GM20000 (cell line): ENCODE measurements at regions not wholly inside any gene's neighbourhood (a gene's known extent, or its start where the extent isn't known, plus 50 kb on each side); places are given as distances from the start of the nearest gene placed in this dataset.

Experiments used
- DNase-seq: peaks from one replicate; pipeline ENCODE4 v3.0.0; 2012; ENCODE audit warnings: low spot score
- TF ChIP-seq, protein P1 (sequence below): IDR thresholded peaks from 2 replicates; pipeline ENCODE4 v1.5.1; 2012; ENCODE audit warnings: mild to moderate bottlenecking, control low read depth; ENCODE audit errors: extremely low read depth, missing control alignments

DNA sequence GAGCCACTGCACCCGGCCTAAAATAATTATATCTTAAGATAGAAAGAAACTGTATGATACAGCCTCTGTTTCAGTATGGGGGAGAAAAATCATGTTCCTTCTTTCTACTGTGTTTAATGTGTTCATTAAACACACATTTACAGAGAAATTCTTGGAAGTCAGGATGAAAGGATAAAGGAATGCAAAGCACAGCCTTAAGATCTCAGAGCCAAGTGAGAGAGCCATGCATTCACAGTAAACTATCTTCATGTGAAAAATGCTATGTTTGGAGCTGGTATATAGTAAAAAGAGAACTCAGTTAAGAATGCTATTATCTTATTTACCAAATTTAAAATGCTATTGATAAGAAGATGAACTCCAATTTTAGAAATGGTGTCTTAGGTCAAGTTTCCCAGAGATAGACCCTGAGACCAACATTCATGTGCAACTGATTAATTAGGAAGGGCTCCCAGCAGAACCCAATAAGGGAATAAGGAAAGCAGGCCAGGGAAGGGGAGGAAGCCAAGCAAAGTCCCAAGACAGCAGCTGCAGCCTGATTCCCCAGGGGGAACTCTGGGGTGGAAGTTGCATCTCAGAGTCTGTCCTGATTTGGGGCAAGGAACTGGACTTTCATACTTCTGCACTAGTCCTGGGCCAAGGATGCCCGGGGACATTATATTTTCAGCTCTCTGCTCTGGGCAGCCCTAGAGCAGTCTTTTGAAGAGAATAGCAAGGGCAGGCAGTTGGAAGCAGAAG is 130.0 kb upstream of the ZNF648 start:
- no peak for DNase-seq
- TF ChIP-seq, protein P1, sequence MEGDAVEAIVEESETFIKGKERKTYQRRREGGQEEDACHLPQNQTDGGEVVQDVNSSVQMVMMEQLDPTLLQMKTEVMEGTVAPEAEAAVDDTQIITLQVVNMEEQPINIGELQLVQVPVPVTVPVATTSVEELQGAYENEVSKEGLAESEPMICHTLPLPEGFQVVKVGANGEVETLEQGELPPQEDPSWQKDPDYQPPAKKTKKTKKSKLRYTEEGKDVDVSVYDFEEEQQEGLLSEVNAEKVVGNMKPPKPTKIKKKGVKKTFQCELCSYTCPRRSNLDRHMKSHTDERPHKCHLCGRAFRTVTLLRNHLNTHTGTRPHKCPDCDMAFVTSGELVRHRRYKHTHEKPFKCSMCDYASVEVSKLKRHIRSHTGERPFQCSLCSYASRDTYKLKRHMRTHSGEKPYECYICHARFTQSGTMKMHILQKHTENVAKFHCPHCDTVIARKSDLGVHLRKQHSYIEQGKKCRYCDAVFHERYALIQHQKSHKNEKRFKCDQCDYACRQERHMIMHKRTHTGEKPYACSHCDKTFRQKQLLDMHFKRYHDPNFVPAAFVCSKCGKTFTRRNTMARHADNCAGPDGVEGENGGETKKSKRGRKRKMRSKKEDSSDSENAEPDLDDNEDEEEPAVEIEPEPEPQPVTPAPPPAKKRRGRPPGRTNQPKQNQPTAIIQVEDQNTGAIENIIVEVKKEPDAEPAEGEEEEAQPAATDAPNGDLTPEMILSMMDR = no peak

DNA sequence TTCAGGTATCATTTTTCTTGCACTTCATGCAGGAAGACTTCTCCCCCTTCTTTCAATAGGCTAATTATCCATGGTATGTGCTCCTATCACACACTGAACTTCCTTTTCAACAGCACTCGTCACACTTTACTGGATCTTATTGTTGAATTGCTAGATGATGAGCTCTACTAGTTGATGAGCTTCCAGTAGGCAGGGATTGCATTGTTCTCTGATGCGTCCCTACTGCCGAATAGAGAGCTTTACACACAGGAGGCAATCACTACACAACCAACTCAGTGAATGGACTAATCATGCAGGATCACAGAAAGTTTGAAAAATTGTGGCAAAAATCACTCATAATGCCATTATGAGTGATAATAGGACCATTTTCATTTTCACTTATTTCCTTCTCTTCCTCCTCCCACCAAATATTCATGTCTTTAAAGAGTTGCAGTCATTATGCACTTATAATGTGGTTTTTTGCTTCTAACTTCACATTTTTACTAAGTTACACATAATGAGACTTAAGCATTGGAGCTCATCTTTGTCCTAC is 128.1 kb upstream of the ZNF648 start:
- TF ChIP-seq, protein P1 = no peak

DNA sequence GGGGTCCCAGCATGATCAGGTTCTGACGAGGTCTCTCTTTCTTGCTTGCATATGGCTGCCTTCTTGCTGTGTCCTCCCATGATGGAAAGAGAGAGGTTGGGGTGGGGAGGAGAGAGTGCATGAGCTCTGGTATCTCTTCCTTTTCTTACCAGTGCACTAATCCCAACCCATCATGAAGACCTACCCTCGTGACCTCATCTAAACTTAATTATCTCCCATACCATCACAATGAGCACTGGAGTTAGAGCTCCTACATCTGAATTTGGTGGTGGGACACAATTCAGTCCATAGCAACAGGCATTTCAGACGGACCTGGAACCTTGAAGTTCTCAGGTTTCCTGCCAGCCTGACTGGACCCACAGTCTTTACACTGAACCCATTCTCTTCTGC is 125.2 kb upstream of the ZNF648 start:
- TF ChIP-seq, protein P1 = no peak
- no peak for DNase-seq

More for the DNA sequence above, 128.1 kb upstream of the ZNF648 start:
- DNase-seq = no peak

DNA sequence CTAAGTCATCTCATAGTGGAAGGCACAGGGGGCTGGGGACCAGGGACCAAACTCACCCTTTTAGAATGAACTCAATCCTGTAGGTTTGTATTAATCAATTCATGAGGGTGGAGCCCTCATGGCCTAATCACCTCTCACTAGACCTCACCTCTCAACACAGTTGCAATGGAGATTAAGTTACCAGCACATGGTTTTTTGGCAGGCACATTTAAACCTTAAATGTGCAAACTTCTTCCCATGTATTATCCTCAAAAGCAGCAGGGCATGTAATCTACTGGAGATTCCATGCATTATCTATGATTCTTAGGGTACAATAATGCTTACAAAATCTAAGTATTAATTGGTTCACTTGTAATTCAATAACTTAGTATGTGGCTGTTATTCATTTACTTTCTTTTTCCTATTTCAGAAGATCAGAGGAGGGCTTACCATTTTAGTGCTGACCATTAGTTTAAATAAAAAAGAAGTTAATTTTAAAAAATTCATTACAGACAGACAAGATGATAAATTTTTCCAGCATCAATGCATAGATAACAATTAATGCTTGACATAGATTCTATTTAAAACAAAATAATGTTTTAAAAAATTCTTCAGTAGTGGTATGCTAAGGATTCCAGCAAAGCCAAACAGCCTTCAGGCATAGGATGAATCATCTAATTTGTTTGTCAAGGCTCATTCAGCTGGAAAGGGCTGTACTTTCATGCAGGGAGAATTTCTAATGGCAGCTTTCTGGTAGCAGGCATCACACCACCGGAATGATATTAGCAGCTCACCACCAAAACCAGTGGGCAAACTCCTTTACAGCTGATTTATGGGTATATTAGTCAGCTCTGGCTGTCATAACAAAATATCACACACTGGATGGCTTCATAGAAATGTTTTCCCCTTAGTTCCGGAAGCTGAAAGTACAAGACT is 124.6 kb upstream of the ZNF648 start:
- DNase-seq = no peak
- TF ChIP-seq, protein P1 = no peak

DNA sequence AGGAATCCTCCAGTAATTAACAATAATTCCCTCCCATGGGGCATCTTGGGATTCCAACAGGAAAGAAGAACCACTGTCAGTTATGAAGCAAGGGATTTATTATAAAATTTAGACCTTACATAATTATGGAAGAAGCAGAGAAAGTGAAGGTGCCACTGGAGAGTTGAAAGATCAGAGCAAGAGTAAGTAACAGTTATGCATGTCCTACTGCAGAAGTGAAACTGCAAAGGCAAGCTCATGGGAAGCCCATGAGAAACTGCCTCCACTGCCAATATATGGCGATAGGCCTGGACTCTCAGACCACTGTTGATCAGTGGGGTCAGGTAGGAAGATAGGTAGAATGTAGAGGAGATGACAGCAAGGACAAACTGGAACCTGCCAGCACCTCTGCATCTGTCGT is 123.6 kb upstream of the ZNF648 start:
- DNase-seq = no peak
- TF ChIP-seq, protein P1 = no peak

DNA sequence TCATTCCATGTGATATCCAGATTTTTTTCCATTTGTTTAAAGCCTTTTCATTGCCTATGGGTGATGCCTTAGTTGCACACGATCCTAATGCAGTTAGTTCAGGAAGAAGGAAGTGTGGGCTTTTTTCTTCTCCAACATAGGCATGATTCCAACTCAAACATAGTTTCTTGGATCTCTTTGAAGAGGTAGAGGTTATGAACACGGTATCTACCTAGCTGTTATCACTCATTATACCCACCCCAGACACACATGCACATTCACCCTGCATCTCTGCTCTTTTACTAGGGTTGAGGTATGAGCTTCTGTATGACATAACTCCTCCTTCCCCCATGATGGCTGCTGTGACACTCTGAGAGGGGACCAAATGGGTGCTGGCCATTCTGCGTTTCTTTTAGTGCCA is 122.1 kb upstream of the ZNF648 start:
- TF ChIP-seq, protein P1 = no peak
- DNase-seq = no peak

DNA sequence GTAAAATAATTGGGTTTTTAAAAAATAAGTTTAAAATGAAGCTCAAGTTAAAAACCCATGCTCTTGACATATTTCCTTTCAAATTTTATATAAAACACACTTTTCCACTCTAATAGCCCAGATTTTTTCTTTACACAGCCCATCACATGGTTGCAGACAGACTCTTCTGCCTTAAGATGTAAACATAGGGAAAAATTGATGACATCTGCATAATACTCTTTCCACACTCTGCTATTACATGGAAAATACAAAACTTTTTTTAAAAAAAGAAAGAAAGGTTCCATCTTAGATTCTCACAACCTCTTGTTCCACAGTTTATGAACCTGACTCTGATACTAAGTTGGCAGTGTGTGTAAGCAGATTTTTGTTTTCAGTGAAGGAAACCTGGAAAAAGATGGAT is 120.8 kb upstream of the ZNF648 start:
- no peak for DNase-seq
- TF ChIP-seq, protein P1 = no peak
